ENCODE measurements at regions not wholly inside any gene's neighbourhood (a gene's known extent, or its start where the extent isn't known, plus 50 kb on each side); places are given as distances from the start of the nearest gene placed in this dataset.

GRCh38 chr1:17903386-17903785 lies 148.3 kb downstream of the ACTL8 start:
- no peak for DNase-seq (ENCODE audit: low read depth)
- H3K4me3 ChIP-seq (ENCODE audit: low read depth, low read length), result no peak overlapping the region
- TF ChIP-seq CTCF (IDR thresholded peaks at IDR 0.05; ENCODE audit: low read depth, low read length, missing control alignments), result no peak

- no peak for DNase-seq (ENCODE audit: low read depth)
- no peak for TF ChIP-seq CTCF (IDR thresholded peaks at IDR 0.05; ENCODE audit: low read depth, low read length, missing control alignments)
- no peak overlapping the region for H3K4me3 ChIP-seq (ENCODE audit: low read depth, low read length)
These were observed 149.2 kb downstream of the ACTL8 start for GRCh38 chr1:17904290-17904689.

- DNase-seq (ENCODE audit: low read depth), result no peak
- TF ChIP-seq CTCF (IDR thresholded peaks at IDR 0.05; ENCODE audit: low read depth, low read length, missing control alignments), result no peak
- no peak overlapping the region for H3K4me3 ChIP-seq (ENCODE audit: low read depth, low read length)
These were observed 152.9 kb downstream of the ACTL8 start for GRCh38 chr1:17907999-17908398.

GRCh38 chr1:17908945-17909344 lies 153.8 kb downstream of the ACTL8 start:
- TF ChIP-seq CTCF (IDR thresholded peaks at IDR 0.05; ENCODE audit: low read depth, low read length, missing control alignments), result no peak
- H3K4me3 ChIP-seq (ENCODE audit: low read depth, low read length), result no peak overlapping the region
- no peak for DNase-seq (ENCODE audit: low read depth)

GRCh38 chr1:17909634-17910033 lies 154.5 kb downstream of the ACTL8 start:
- TF ChIP-seq CTCF (IDR thresholded peaks at IDR 0.05; ENCODE audit: low read depth, low read length, missing control alignments), result peak; percentile 34

GRCh38 chr1:17911791-17912190 lies 156.7 kb downstream of the ACTL8 start:
- DNase-seq (ENCODE audit: low read depth), result no peak
- no peak for TF ChIP-seq CTCF (IDR thresholded peaks at IDR 0.05; ENCODE audit: low read depth, low read length, missing control alignments)
- H3K4me3 ChIP-seq (ENCODE audit: low read depth, low read length), result no peak overlapping the region

More at GRCh38 chr1:17909634-17910033, 154.5 kb downstream of the ACTL8 start:
- no peak overlapping the region for H3K4me3 ChIP-seq (ENCODE audit: low read depth, low read length)
- DNase-seq (ENCODE audit: low read depth), result no peak

GRCh38 chr1:17912491-17912890 lies 157.4 kb downstream of the ACTL8 start:
- no peak overlapping the region for H3K4me3 ChIP-seq (ENCODE audit: low read depth, low read length)
- no peak for DNase-seq (ENCODE audit: low read depth)
- no peak for TF ChIP-seq CTCF (IDR thresholded peaks at IDR 0.05; ENCODE audit: low read depth, low read length, missing control alignments)

All from GM12864 (cell line).